ENCODE measurements at regions not wholly inside any gene's neighbourhood (a gene's known extent, or its start where the extent isn't known, plus 50 kb on each side); places are given as distances from the start of the nearest gene placed in this dataset.

GRCh38 chr18:34509879-34510586 is 200.1 kb upstream of the DTNA start (continued):
- TF ChIP-seq RNF2 (IDR thresholded peaks at IDR 0.05; ENCODE audit: borderline replicate concordance, low read depth, low read length, missing control alignments, poor library complexity, severe bottlenecking) = no peak
- no peak for TF ChIP-seq TAF1 (IDR thresholded peaks at IDR 0.05; ENCODE audit: low read depth, low read length)
- no peak for TF ChIP-seq RBBP5 (IDR thresholded peaks at IDR 0.05; ENCODE audit: borderline replicate concordance, low read depth, low read length)
- TF ChIP-seq PHF8 (conservative IDR thresholded peaks at IDR 0.05; ENCODE audit: low read depth, low read length) = no peak
- no peak for TF ChIP-seq POLR2AphosphoS5 (IDR thresholded peaks at IDR 0.05; ENCODE audit: low read depth, low read length)
- no peak for TF ChIP-seq ATF2 (IDR thresholded peaks at IDR 0.05; ENCODE audit: low read length)
